OCI-LY1 (cell line): ENCODE measurements at regions not wholly inside any gene's neighbourhood (a gene's known extent, or its start where the extent isn't known, plus 50 kb on each side); places are given as distances from the start of the nearest gene placed in this dataset.

Experiments used
- H2AFZ ChIP-seq: fragments of 200-600 bp; sonication (generic), shearing (Covaris generic); 2 replicates; pipeline ENCODE4 v1.6.0; 2014; ENCODE audit warnings: antibody characterized with exemption, mild to moderate bottlenecking, low read length
- H3F3A ChIP-seq: fragments of 200-600 bp; sonication (generic), shearing (Covaris generic); 2 replicates; pipeline ENCODE4 v1.6.0; 2014; ENCODE audit warnings: mild to moderate bottlenecking, antibody characterized with exemption, low read length, moderate library complexity; ENCODE audit not compliant: insufficient read depth
- H3K27ac ChIP-seq: fragments of 200-600 bp; sonication (generic); 2 replicates; pipeline ENCODE4 v1.5.1; 2014; ENCODE audit warnings: low read length, mixed run types, mild to moderate bottlenecking, low read depth; ENCODE audit not compliant: poor library complexity, severe bottlenecking
- H3K27me3 ChIP-seq: fragments of 200-600 bp; sonication (generic); 2 replicates; pipeline ENCODE4 v1.6.0; 2014; ENCODE audit warnings: antibody characterized with exemption, mild to moderate bottlenecking, low read length, moderate library complexity; ENCODE audit not compliant: insufficient read depth
- H3K36me3 ChIP-seq: fragments of 200-600 bp; sonication (generic); 2 replicates; pipeline ENCODE4 v1.6.1; 2014; ENCODE audit warnings: mild to moderate bottlenecking, antibody characterized with exemption, low read length, moderate library complexity, mixed read lengths; ENCODE audit not compliant: insufficient read depth
- H3K4me1 ChIP-seq: fragments of 200-600 bp; sonication (generic); 2 replicates; pipeline ENCODE4 v1.5.1; 2014; ENCODE audit warnings: mild to moderate bottlenecking, low read length, moderate library complexity; ENCODE audit not compliant: insufficient read depth, severe bottlenecking
- H3K4me2 ChIP-seq: fragments of 200-600 bp; sonication (generic), shearing (Covaris generic); 2 replicates; pipeline ENCODE4 v1.6.1; 2014; ENCODE audit warnings: low read length
- H3K4me3 ChIP-seq: fragments of 200-600 bp; sonication (generic); 2 replicates; pipeline ENCODE4 v1.5.1; 2014; ENCODE audit warnings: low read length, low read depth, mild to moderate bottlenecking, mixed read lengths; ENCODE audit not compliant: poor library complexity, severe bottlenecking
- H3K79me2 ChIP-seq: fragments of 200-600 bp; shearing (Covaris generic); 2 replicates; pipeline ENCODE4 v1.6.1; 2016; ENCODE audit warnings: mixed run types, low read length, mixed read lengths; ENCODE audit not compliant: insufficient read depth
- H3K9ac ChIP-seq: fragments of 200-600 bp; sonication (generic), shearing (Covaris generic); 2 replicates; pipeline ENCODE4 v1.6.1; 2014; ENCODE audit warnings: mild to moderate bottlenecking, low read length, mixed read lengths
- H3K9me2 ChIP-seq: fragments of 200-600 bp; sonication (generic), shearing (Covaris generic); 2 replicates; pipeline ENCODE4 v1.6.1; 2014; ENCODE audit warnings: low read depth, mild to moderate bottlenecking, low read length, mixed read lengths
- H3K9me3 ChIP-seq: fragments of 200-600 bp; shearing (Covaris generic); 2 replicates; pipeline ENCODE4 v1.6.1; 2014; ENCODE audit warnings: low read length, mixed read lengths
- H4K20me1 ChIP-seq: fragments of 200-600 bp; sonication (generic), shearing (Covaris generic); 2 replicates; pipeline ENCODE4 v1.6.0; 2016; ENCODE audit warnings: mild to moderate bottlenecking, low read length; ENCODE audit not compliant: insufficient read depth
- EZH2 ChIP-seq: fragments of 200-600 bp; sonication (generic), shearing (Covaris generic); IDR thresholded peaks from 2 replicates; pipeline ENCODE4 v1.8.0; 2017; ENCODE audit warnings: borderline replicate concordance, mixed run types, mild to moderate bottlenecking, antibody characterized with exemption, low read length, moderate library complexity, mixed read lengths
- TF ChIP-seq, protein P1 (sequence below): fragments of 200-600 bp; sonication (generic), shearing (Covaris generic); IDR thresholded peaks from 2 replicates; pipeline ENCODE4 v1.5.1; 2017; ENCODE audit warnings: mild to moderate bottlenecking, antibody characterized with exemption, low read length, moderate library complexity, mixed read lengths

GRCh38 chr7:155956977-155957376, 144.7 kb upstream of the SHH start:
- H4K20me1 ChIP-seq, result no peaks in the 10 kb centered on the region
- no peak overlapping the region for H3K27ac ChIP-seq
- no peak overlapping the region for H3K4me3 ChIP-seq
- H3K27me3 ChIP-seq, result peaks cover 7% of the 10 kb centered on the region; the same call in 1 of the 2 replicates
- H3K4me1 ChIP-seq, result no peaks in the 10 kb centered on the region
- no peak overlapping the region for H2AFZ ChIP-seq
- TF ChIP-seq, protein P1, sequence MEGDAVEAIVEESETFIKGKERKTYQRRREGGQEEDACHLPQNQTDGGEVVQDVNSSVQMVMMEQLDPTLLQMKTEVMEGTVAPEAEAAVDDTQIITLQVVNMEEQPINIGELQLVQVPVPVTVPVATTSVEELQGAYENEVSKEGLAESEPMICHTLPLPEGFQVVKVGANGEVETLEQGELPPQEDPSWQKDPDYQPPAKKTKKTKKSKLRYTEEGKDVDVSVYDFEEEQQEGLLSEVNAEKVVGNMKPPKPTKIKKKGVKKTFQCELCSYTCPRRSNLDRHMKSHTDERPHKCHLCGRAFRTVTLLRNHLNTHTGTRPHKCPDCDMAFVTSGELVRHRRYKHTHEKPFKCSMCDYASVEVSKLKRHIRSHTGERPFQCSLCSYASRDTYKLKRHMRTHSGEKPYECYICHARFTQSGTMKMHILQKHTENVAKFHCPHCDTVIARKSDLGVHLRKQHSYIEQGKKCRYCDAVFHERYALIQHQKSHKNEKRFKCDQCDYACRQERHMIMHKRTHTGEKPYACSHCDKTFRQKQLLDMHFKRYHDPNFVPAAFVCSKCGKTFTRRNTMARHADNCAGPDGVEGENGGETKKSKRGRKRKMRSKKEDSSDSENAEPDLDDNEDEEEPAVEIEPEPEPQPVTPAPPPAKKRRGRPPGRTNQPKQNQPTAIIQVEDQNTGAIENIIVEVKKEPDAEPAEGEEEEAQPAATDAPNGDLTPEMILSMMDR, result no peak
- no peak for TF ChIP-seq EZH2
- no peaks in the 10 kb centered on the region for H3K36me3 ChIP-seq
- H3K9me2 ChIP-seq, result no peaks in the 10 kb centered on the region
- no peaks in the 10 kb centered on the region for H3F3A ChIP-seq
- no peak overlapping the region for H3K4me2 ChIP-seq
- H3K9me3 ChIP-seq, result no peaks in the 10 kb centered on the region
- no peak overlapping the region for H3K9ac ChIP-seq
- H3K79me2 ChIP-seq, result no peaks in the 10 kb centered on the region

DNA sequence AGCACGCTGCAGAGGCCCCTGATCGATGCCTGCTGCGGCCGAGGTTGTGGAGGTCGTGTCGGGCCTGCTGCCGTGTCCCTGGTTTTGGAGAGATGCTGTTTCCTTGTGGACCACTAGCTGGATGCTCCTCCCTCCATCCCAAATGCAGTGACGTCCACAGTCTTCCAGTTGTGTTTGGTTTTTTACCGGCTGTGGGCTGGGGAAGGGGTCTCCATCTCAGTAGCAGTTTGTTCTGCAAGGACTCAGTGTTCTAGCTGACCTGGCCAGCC, 143.0 kb upstream of the SHH start:
- Histone ChIP-seq H3K9me3 (no peaks in the 10 kb centered on the region), H2AFZ (no peak overlapping the region), H3K36me3 (no peaks in the 10 kb centered on the region), H3K9ac (no peak overlapping the region), H3K27ac (no peak overlapping the region), H3K4me2 (no peak overlapping the region), H3K4me1 (no peaks in the 10 kb centered on the region), H3K4me3 (no peak overlapping the region), H3K27me3 (peaks cover 9% of the 10 kb centered on the region; the same call in 1 of the 2 replicates), H3K9me2 (no peaks in the 10 kb centered on the region), H4K20me1 (no peaks in the 10 kb centered on the region), H3K79me2 (no peaks in the 10 kb centered on the region), H3F3A (no peaks in the 10 kb centered on the region)
- TF ChIP-seq, protein P1, result no peak
- TF ChIP-seq EZH2, result no peak

- Histone ChIP-seq H3K27me3 (peaks cover 9% of the 10 kb centered on the region; the same call in 1 of the 2 replicates), H3K27ac (no peak overlapping the region), H4K20me1 (no peaks in the 10 kb centered on the region), H3K4me2 (no peak overlapping the region), H3K4me1 (no peaks in the 10 kb centered on the region), H3F3A (no peaks in the 10 kb centered on the region), H3K4me3 (no peak overlapping the region), H3K79me2 (no peaks in the 10 kb centered on the region), H3K36me3 (no peaks in the 10 kb centered on the region), H3K9me2 (no peaks in the 10 kb centered on the region), H3K9ac (no peak overlapping the region), H2AFZ (no peak overlapping the region), H3K9me3 (no peaks in the 10 kb centered on the region)
- TF ChIP-seq EZH2, result no peak
- TF ChIP-seq, protein P1, result no peak
These were observed 142.5 kb upstream of the SHH start for GRCh38 chr7:155954550-155955366.
